ENCODE measurements at regions not wholly inside any gene's neighbourhood (a gene's known extent, or its start where the extent isn't known, plus 50 kb on each side); places are given as distances from the start of the nearest gene placed in this dataset.

GRCh38 chr14:94681300-94682060 is 69.3 kb downstream of the SERPINA3 start (continued):
- TF ChIP-seq HIC2 (CRISPR knock-in tag; IDR thresholded peaks at IDR 0.05; ENCODE audit: low read depth) (no peak), POGK (CRISPR knock-in tag; conservative IDR thresholded peaks at IDR 0.05) (no peak), POLR2G (IDR thresholded peaks at IDR 0.05; ENCODE audit: low read depth, low read length) (no peak), ATF3 (CRISPR knock-in tag; IDR thresholded peaks at IDR 0.05) (peak; percentile 95), ZNF30 (CRISPR knock-in tag; IDR thresholded peaks at IDR 0.05) (no peak), ZNF766 (CRISPR knock-in tag; IDR thresholded peaks at IDR 0.05; ENCODE audit: borderline replicate concordance) (0 out of 2 replicates have a peak, but pooled peaks have one; percentile 17), ZFAT (CRISPR knock-in tag; conservative IDR thresholded peaks at IDR 0.05) (no peak), NFYC (CRISPR knock-in tag; IDR thresholded peaks at IDR 0.05) (0 out of 2 replicates have a peak, but pooled peaks have one; percentile 6), ZNF746 (CRISPR knock-in tag; IDR thresholded peaks at IDR 0.05) (no peak), ZNF615 (CRISPR knock-in tag; IDR thresholded peaks at IDR 0.05; ENCODE audit: borderline replicate concordance) (no peak), LCORL (IDR thresholded peaks at IDR 0.05) (no peak), LCORL (CRISPR knock-in tag; IDR thresholded peaks at IDR 0.05) (no peak), ZNF160 (CRISPR knock-in tag; IDR thresholded peaks at IDR 0.05) (no peak), NONO (IDR thresholded peaks at IDR 0.05) (no peak), NONO (CRISPR knock-in tag; conservative IDR thresholded peaks at IDR 0.05) (0 out of 2 replicates have a peak, but pooled peaks have one; percentile 18), ZNF652 (CRISPR knock-in tag; IDR thresholded peaks at IDR 0.05; ENCODE audit: borderline replicate concordance, low read depth) (peak; percentile 22; the same call in 1 of the 2 replicates), ZFP36L2 (CRISPR knock-in tag; IDR thresholded peaks at IDR 0.05) (no peak), ATAD3A (CRISPR knock-in tag; IDR thresholded peaks at IDR 0.05) (no peak), PAXIP1 (CRISPR knock-in tag; conservative IDR thresholded peaks at IDR 0.05) (no peak), SSRP1 (CRISPR knock-in tag; IDR thresholded peaks at IDR 0.05) (no peak), ZMAT3 (CRISPR knock-in tag; conservative IDR thresholded peaks at IDR 0.05) (0 out of 2 replicates have a peak, but pooled peaks have one; percentile 39), ZNF503 (CRISPR knock-in tag; IDR thresholded peaks at IDR 0.05) (no peak)

Data from HepG2 (cell line).